GM21825 (cell line): ENCODE measurements at regions not wholly inside any gene's neighbourhood (a gene's known extent, or its start where the extent isn't known, plus 50 kb on each side); places are given as distances from the start of the nearest gene placed in this dataset.
"Not testable (repeated sequence)": the region's sequence is repeated elsewhere in the genome, so short reads cannot be mapped to it uniquely, and the experiment has no call there.

Experiments used
- ATAC-seq: cut with Tn5 transposase; IDR thresholded peaks from one replicate; pipeline ENCODE4 v1.9.1; 2021; ENCODE audit warnings: mild to moderate bottlenecking, moderate library complexity; ENCODE audit not compliant: unreplicated experiment

GRCh38 chr3:181971424-181971823 is 259.7 kb downstream of the SOX2 start:
- no peak for ATAC-seq

- ATAC-seq: no peak
These were observed 262.5 kb downstream of the SOX2 start for GRCh38 chr3:181974198-181974597.

- ATAC-seq: no peak
These were observed 264.8 kb downstream of the SOX2 start for GRCh38 chr3:181976526-181976925.

GRCh38 chr3:181985386-181985785 is 273.7 kb downstream of the SOX2 start:
- no peak for ATAC-seq

GRCh38 chr3:181987736-181988135 is 276.0 kb downstream of the SOX2 start:
- ATAC-seq: no peak

- no peak for ATAC-seq
These were observed 287.1 kb downstream of the SOX2 start for GRCh38 chr3:181998828-181999227.

- peak; percentile 84 for ATAC-seq
These were observed 287.6 kb downstream of the SOX2 start for GRCh38 chr3:181999314-181999713.

DNA sequence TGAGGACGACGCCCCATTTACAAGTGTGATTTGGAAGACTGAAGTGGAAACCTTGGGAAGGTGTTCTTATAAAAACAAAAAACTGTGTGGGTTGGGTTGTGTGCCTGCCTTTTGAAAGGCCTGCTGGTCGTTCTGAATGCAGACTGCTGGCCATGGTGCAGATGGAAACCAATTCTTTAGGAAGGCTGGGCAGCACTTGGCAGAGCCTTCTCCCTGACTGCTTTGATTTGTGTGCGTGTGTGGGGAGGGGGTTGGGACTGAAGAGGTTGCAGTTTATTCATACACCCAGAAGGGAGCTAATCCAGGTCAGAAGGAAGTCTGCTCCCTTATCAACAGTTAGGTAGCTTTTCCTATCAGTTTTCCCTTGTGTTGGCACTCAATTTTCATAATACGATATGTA is 288.7 kb downstream of the SOX2 start:
- no peak for ATAC-seq

DNA sequence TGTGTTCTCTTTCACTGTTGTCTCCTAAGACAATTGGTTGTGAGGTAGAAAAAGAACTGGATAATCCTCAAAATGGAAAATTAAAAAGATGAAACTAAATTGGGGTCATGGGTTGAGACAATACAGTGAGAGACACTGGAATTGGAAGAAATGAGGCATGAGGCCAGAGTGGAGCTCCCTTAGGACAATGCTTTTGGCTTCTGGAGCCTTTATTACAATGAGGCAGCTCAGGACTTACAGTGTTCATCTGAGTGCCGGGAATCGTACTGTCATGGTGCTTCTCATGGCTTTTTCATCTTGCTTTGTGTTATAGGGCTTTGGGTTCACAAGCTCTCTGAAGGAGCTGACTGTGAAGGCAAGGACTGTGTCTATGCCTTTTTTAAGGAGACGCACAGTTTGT is 293.5 kb downstream of the SOX2 start:
- ATAC-seq: no peak

DNA sequence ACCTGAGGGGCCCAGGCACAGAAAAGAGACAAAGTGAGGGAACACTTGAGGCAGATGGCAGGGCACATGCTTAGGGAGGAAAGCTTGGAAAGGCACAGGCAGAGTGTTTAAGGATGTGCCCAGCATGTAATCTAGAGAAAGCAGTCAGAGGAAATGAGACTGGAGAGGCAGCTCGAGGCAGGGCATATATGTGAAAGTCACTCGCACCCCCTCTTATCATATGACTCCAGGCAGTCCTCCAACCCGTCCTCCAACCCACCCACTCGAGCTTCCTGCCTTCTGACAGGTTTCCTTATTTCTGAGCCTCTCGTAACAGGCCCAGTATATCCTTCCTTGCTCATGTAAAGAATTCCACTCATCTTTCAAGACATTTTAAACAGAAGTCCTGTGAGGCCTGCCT is 294.0 kb downstream of the SOX2 start:
- ATAC-seq: no peak

GRCh38 chr3:182006431-182006830 is 294.7 kb downstream of the SOX2 start:
- no peak for ATAC-seq

DNA sequence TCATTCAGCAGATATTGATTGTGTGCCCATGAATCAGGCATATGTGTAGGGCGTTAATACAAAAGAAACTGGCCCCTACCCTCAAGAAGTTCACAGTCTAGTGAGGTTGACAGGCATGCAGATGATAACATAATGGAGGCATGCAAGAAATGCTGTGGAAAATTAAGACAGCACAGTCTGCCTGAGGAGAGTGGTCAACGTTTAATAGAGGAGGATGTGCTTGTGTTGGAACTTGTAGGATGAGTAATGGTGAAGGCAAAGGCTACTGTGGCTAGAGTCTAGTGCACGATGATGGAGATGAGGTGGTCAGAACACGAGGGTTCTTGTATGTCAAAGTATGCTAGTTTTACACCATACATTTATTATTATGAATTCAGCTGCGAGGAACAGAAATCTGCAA is 295.7 kb downstream of the SOX2 start:
- no peak for ATAC-seq

- ATAC-seq: no peak
These were observed 306.6 kb downstream of the SOX2 start for GRCh38 chr3:182018361-182018760.

DNA sequence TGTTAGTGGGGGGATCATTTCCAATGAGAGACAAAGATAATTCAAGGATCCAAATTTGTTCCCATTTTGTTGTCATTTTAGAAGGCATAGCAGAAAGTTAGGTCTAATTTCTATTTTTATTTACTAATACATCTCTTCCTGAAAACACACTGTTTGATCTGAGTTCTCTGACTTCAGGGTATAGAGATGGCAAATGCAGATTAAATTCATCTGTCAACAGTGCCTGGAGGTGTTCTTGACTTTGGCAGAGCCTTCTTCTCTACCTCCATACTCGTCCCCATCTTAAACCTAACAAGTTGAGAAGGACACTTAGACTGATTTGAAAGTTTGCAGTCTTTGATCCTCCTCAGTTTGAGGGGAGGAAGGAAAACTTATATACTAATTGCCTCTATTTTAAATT is 308.2 kb downstream of the SOX2 start:
- no peak for ATAC-seq

DNA sequence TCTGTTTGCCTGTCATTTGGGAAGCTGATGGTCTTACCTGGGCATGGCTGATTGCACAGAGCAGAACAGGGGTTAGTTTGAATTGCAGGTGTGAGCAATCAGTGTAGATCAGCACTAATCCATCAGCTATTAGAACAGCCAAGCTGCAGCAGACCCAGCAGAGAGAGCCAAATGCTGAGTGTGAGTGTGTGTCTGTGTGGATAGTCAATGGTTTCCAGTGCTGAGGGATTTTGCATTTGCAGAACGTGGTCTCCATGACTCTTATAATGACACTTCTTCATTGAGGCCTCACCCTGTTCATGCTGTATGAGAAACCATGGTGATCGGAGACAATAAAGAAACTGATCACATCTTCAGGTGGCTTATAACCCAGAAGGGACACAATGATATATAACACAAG is 312.1 kb downstream of the SOX2 start:
- ATAC-seq: no peak

DNA sequence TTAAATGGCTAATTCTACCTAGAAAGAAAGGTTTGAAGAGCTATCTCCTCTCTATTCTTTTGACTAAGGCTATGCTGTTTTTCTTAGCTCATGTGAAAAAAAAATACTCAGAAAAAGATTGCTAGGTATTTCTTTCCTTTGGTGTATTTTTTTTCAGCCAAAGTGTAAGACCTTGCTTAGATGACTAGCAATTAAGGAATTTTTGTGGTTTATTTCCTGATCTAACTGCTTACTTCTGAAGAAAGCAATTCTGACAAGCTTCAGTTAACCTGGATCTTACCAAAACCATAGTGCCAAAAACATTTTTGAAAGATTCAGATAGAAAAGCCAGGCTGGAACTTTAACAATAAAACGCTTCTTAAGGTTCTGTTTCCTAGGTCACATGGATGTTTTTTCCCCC is 315.6 kb downstream of the SOX2 start:
- ATAC-seq: no peak

DNA sequence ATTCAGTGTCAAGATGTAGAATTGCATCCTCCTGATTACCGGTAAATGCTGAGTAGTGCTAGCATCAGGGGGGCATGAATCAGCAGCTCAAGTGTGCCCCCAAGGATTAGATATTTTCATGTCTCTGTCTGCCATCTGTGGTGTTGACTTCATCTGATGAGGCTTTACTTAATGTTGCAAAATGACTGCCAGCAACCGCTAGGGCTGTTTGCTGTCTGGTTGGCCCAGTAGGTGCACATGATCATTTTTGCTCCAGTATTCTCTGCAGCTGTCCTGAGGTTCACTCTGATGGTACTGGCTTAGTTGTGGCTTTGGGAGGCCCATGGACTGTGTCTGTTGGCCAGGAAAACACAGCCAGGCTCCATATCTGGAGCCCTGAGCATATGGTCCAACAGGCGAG is 316.4 kb downstream of the SOX2 start:
- no peak for ATAC-seq

GRCh38 chr3:182034231-182034630 is 322.5 kb downstream of the SOX2 start:
- not testable (repeated sequence) for ATAC-seq

DNA sequence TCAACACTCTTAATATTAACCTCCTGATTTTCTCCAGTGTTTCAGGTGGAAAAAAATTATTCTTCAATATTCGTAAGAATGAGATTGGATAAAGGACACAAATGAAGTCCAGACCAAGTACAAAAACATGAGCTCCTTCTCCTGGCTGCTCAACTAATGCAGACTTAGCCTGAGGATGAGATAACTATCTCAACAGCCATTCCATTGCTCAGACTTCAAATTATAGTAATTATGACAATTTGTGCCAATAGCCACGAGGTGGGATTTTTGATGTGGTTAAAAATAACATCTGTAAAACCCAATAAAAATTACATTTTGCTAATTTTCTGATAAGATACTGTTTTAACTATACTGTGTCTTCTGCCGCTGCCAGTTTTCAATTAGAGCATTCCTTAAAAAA is 323.6 kb downstream of the SOX2 start:
- no peak for ATAC-seq

DNA sequence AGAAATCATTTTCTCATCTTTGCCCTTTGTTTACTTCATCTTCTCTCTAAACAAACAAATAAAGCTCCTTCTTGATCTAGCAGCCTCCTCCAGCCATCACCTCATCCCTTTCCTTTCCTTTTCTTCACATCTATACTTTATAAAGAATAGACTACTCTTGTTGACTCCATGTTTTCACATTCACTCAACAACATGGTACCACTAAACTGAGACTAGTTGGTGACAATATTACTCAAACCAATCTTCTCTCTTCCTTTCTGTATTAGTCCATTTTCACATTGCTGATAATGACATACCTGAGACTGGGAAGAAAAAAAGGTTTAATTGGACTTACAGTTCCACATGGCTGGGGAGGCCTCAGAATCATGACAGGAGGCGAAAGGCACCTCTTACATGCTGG is 324.7 kb downstream of the SOX2 start:
- ATAC-seq: no peak

- no peak for ATAC-seq
These were observed 330.1 kb downstream of the SOX2 start for GRCh38 chr3:182041668-182042291.

GRCh38 chr3:182045736-182046135 is 334.0 kb downstream of the SOX2 start:
- no peak for ATAC-seq

DNA sequence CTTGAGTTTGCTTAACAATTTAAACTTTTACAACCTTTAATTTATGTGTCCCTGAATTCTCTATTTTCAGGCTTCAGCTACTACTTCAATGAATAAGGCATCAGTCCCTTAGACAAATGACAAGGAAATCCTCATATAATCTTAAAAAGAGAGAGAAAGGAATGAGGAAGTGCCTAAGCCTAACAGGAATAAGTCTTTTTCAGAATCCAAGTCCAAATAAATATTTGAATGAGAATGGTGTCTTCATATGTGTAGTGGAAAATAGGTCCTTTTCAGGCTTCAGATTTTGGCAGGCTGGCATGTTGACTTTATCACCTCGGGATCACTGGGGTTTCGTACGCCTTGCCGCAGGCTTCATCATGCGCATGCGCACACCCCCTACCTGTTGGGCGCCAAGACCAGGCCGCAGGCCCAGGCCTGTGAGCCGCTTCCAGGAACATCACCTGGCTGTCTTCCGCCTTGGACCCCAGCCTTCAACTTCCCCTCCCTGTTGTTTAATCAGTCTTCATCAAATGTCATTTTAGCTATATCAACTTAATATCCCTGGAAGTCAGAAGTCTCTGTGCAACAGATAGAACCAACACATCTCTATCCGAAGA is 334.5 kb downstream of the SOX2 start:
- ATAC-seq: no peak
